PC-9 (cell line): ENCODE measurements at regions not wholly inside any gene's neighbourhood (a gene's known extent, or its start where the extent isn't known, plus 50 kb on each side); places are given as distances from the start of the nearest gene placed in this dataset.

Source experiments
- EZH2 ChIP-seq: fragments of 200-600 bp; sonication (generic); IDR thresholded peaks from 2 replicates; pipeline ENCODE4 v1.8.0; 2017; ENCODE audit warnings: antibody characterized with exemption, low read depth
- TF ChIP-seq, protein P1 (sequence below): fragments of 200-600 bp; sonication (generic); conservative IDR thresholded peaks from 2 replicates; pipeline ENCODE4 v1.6.1; 2017; ENCODE audit warnings: mixed run types, antibody characterized with exemption, mild to moderate bottlenecking, moderate library complexity

DNA sequence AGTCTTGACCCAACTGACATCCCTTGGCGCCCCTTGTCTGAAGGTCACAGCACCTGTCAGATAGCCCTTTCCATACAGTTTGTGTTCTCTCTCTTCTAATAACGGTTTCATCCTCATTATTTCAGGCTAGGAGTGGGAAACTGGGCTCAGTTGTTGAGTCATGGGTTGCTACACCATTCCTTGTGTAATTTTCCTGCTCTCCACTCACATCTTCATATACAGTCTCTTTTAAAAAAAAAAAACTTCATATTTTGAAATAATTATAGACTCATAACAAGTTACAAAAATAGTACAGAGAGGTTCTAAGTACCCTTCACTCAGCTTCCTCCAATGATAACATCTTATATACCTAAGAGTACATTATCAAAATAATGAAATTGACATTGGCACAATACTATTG is 60.2 kb upstream of the GRPR start:
- TF ChIP-seq, protein P1, sequence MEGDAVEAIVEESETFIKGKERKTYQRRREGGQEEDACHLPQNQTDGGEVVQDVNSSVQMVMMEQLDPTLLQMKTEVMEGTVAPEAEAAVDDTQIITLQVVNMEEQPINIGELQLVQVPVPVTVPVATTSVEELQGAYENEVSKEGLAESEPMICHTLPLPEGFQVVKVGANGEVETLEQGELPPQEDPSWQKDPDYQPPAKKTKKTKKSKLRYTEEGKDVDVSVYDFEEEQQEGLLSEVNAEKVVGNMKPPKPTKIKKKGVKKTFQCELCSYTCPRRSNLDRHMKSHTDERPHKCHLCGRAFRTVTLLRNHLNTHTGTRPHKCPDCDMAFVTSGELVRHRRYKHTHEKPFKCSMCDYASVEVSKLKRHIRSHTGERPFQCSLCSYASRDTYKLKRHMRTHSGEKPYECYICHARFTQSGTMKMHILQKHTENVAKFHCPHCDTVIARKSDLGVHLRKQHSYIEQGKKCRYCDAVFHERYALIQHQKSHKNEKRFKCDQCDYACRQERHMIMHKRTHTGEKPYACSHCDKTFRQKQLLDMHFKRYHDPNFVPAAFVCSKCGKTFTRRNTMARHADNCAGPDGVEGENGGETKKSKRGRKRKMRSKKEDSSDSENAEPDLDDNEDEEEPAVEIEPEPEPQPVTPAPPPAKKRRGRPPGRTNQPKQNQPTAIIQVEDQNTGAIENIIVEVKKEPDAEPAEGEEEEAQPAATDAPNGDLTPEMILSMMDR: no peak
- no peak for TF ChIP-seq EZH2
